ENCODE measurements at regions not wholly inside any gene's neighbourhood (a gene's known extent, or its start where the extent isn't known, plus 50 kb on each side); places are given as distances from the start of the nearest gene placed in this dataset.

GRCh38 chr20:51310216-51310615 lies 232.3 kb downstream of the NFATC2 start:
- TF ChIP-seq CTCF (IDR thresholded peaks at IDR 0.05; ENCODE audit: insufficient read depth, low read length, poor library complexity, severe bottlenecking) (no peak), EZH2phosphoT487 (conservative IDR thresholded peaks at IDR 0.05; ENCODE audit: low read length) (no peak)

All from SU-DHL-6 (cell line).